Adrenal gland (tissue), 9 donors: ENCODE measurements at regions not wholly inside any gene's neighbourhood (a gene's known extent, or its start where the extent isn't known, plus 50 kb on each side); places are given as distances from the start of the nearest gene placed in this dataset.

Experiments
- DNase-seq, 7 donors: peaks; one replicate each; pipeline ENCODE4 v3.0.0-alpha.2; 2019 to 2020
- H3K27ac ChIP-seq, 5 donors: fragments of 200-600 bp; sonication (generic) in 4 of 5; 1 replicate in 3 of 5; 2 replicates in 2 of 5; pipeline versions ENCODE4 v1.5.1 to v1.8.0; 2016 to 2020; ENCODE audit warnings: mild to moderate bottlenecking in 1 of 5
- H3K27me3 ChIP-seq: fragments of 200-600 bp; 2 replicates; pipeline ENCODE4 v1.8.0; 2021
- H3K36me3 ChIP-seq, 2 donors: fragments of 200-600 bp; replicated peaks in 1 of 2; 1 replicate in 1 of 2; 2 replicates in 1 of 2; pipeline versions ENCODE4 v1.5.1 to v1.8.0; 2018 to 2022
- H3K4me1 ChIP-seq, 2 donors: fragments of 200-600 bp; replicated peaks in 1 of 2; 1 replicate in 1 of 2; 2 replicates in 1 of 2; pipeline versions ENCODE4 v1.5.1 to v1.8.0; 2018 to 2021
- H3K4me3 ChIP-seq, 4 donors: fragments of 200-600 bp; sonication (generic) in 3 of 4; one replicate each; pipeline ENCODE4 v1.5.1; 2016 to 2018
- H3K9me3 ChIP-seq, 3 donors: fragments of 200-600 bp; sonication (generic) in 1 of 3; replicated peaks in 1 of 3; 1 replicate in 2 of 3; 2 replicates in 1 of 3; pipeline versions ENCODE4 v1.5.1 to v1.8.0; 2016 to 2021
- POLR2A ChIP-seq, 2 donors: fragments of 450-650 bp; IDR thresholded peaks; one replicate each; pipeline ENCODE4 v1.6.1; 2017; ENCODE audit warnings: antibody characterized with exemption in 2 of 2, mild to moderate bottlenecking in 2 of 2, moderate library complexity in 1 of 2
- WGBS, 4 donors: extraction: QIAGEN DNeasy Blood & Tissue Kit in 2 of 4; methylation state at CpG; one replicate each; pipeline versions ENCODE4 v1.1.5 to v1.1.7; 2013 to 2017; 5-methylcytosine and 5-hydroxymethylcytosine counted together
- intact Hi-C, 2 donors: fragments of 100-400 bp; cut with DNase I; formaldehyde crosslinking; loops; one replicate each; pipeline versions ENCODE4 v1.14.1 to v1.15.0; 2022 to 2023
- TF ChIP-seq, protein P1 (sequence below), 6 experiments: fragments of 450-650 bp in 4 of 6; fragments of 200-600 bp in 2 of 6; sonication (generic) in 1 of 6; IDR thresholded peaks; 1 replicate in 5 of 6; 2 replicates in 1 of 6; pipeline versions ENCODE4 v1.5.1 to v1.8.0; 2016 to 2021; ENCODE audit warnings: antibody characterized with exemption in 6 of 6, mild to moderate bottlenecking in 2 of 6, moderate library complexity in 1 of 6
- donor health status: healthy with polysubstance abuse.
- donor health status: Bipolar disorder and iron deficiency.
- donor health status: DM: yes; HTN: yes; CAD: no.
- donor health status: DM: no; HTN: no; CAD: no.
- donor health status: DM: no; HTN: no; CAD: no.

DNA sequence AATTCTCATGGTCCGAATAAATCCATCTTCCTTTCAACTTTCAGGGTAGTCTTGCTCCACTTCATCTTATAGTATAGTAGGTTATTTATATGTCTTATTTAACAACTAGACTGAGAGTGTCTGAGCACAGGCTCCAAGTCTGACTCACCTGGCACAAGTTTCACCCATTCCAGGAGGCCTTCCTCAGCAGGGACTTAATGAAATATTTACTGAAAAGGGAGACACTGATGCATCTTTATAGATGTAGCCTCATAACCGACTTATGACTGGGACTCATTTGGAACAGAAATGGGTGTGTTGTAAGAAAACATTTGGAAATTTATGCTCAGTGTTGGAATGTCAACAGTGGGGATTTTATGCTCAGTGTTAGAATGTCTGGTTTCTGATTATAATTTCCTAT is 59.9 kb downstream of the CH25H start:
- Histone ChIP-seq H3K27me3 (no peaks in the 10 kb centered on the region), H3K9me3 (no peaks in the 10 kb centered on the region), H3K4me1 (no peaks in the 10 kb centered on the region), H3K27ac (no peak overlapping the region), H3K4me3 (no peak overlapping the region), H3K36me3 (no peaks in the 10 kb centered on the region)
- TF ChIP-seq POLR2A (IDR thresholded peaks at IDR 0.05), result no peak
- TF ChIP-seq, protein P1, sequence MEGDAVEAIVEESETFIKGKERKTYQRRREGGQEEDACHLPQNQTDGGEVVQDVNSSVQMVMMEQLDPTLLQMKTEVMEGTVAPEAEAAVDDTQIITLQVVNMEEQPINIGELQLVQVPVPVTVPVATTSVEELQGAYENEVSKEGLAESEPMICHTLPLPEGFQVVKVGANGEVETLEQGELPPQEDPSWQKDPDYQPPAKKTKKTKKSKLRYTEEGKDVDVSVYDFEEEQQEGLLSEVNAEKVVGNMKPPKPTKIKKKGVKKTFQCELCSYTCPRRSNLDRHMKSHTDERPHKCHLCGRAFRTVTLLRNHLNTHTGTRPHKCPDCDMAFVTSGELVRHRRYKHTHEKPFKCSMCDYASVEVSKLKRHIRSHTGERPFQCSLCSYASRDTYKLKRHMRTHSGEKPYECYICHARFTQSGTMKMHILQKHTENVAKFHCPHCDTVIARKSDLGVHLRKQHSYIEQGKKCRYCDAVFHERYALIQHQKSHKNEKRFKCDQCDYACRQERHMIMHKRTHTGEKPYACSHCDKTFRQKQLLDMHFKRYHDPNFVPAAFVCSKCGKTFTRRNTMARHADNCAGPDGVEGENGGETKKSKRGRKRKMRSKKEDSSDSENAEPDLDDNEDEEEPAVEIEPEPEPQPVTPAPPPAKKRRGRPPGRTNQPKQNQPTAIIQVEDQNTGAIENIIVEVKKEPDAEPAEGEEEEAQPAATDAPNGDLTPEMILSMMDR (IDR thresholded peaks at IDR 0.05), result no peak
- intact Hi-C loops, result no loop called here
- DNase-seq, result no peak
- 72 to 91% (median 80%) methylated on average over 2 of the region's 2 CpGs for WGBS, 4 donors

DNA sequence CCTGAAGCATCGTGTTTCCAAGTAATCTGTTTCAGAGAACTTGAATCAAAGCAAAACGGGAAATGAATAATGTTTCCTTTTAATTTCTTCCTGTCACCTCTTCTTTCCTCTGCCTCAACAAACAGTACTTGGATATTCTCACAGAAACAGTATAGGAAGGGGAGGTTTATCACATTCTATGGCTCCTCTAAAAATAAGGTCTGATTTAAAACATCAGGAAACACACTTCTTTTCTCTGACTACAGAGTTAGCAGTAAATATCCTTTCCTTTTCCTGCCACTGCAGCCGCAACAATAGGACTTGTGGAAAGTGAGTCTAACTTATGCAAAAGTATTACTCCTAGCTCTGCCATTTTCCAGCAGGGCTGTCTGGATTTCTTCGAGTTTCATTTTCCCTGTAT is 62.3 kb downstream of the CH25H start:
- Histone ChIP-seq H3K27ac (no peak overlapping the region), H3K4me3 (no peak overlapping the region), H3K4me1 (no peaks in the 10 kb centered on the region), H3K27me3 (no peaks in the 10 kb centered on the region), H3K36me3 (no peaks in the 10 kb centered on the region), H3K9me3 (no peaks in the 10 kb centered on the region)
- intact Hi-C loops, result no loop called here
- DNase-seq, result no peak
- WGBS, 4 donors, result 52 to 72% (median 67%) methylated on average over 4 of the region's 4 CpGs
- TF ChIP-seq POLR2A (IDR thresholded peaks at IDR 0.05), result no peak
- TF ChIP-seq, protein P1 (IDR thresholded peaks at IDR 0.05), result no peak

DNA sequence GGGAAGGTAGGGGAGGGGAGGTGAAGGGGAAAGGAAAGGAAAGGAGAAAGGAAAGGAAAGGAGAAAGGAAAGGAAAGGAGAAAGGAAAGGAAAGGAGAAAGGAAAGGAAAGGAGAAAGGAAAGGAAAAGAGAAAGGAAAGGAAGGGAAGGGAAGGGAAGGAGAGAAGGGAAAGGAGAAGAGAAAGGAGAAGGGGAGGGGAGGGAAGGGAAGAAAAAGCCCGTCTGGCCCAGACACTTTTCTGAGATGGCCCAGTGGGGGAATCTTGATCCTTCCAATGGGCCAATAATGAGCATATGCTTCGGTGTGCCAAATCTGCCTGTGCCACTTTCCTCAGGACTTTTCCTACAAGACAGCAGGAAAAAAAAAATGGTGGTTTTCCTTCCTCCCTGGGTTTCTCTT is 64.5 kb downstream of the CH25H start:
- intact Hi-C loops, result no loop called here
- Histone ChIP-seq H3K36me3 (no peaks in the 10 kb centered on the region), H3K27ac (no peak overlapping the region), H3K4me3 (no peak overlapping the region), H3K4me1 (no peaks in the 10 kb centered on the region), H3K9me3 (no peaks in the 10 kb centered on the region), H3K27me3 (no peaks in the 10 kb centered on the region)
- no peak for DNase-seq
- TF ChIP-seq POLR2A (IDR thresholded peaks at IDR 0.05), result no peak
- TF ChIP-seq, protein P1 (IDR thresholded peaks at IDR 0.05), result no peak
- WGBS, 4 donors, result 55 to 65% (median 62%) methylated on average over 2 of the region's 2 CpGs

DNA sequence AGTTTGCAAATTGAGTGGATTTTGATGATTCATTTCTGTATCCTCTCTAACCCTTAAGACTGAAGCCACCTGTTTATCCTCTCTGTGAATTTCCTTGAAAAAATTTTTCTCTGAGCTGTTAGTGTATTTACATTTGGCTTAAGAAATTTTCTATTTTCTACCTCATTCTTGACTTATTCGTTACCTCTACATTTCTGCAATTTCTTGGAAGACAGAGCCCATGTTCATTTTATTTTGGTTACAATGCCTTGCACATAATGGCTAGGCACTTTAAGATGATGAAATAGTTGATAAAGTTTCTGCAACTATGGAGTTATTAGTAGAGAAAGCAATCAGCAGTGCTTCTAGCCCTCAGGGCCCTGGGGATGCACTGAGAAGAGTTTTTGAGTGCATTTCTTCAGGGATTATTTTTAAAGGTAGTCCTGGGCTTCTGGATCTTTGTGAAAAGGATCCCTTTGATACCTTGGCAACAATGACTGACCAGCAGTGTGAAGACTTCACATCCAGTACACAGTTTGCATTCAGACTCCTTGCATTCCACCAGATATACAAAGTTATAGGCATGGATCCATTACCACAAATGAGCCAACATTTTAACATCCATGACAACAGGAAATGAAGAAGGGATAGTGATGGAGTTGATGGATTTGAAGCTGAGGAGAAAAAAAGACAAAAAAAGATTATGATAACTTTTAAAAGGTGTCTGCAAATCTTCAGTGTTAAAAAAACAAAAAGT is 68.2 kb downstream of the CH25H start:
- H3K9me3 ChIP-seq, result no peaks in the 10 kb centered on the region
- intact Hi-C loops, result no loop called here
- H3K27ac ChIP-seq, result no peak overlapping the region
- no peak for TF ChIP-seq POLR2A (IDR thresholded peaks at IDR 0.05)
- TF ChIP-seq, protein P1 (IDR thresholded peaks at IDR 0.05), result no peak
- no peak overlapping the region for H3K4me3 ChIP-seq
- 78 to 83% (median 79%) methylated on average over 1 of the region's 1 CpG for WGBS, 4 donors
- DNase-seq, result no peak
- H3K27me3 ChIP-seq, result no peaks in the 10 kb centered on the region
- H3K4me1 ChIP-seq, result no peaks in the 10 kb centered on the region
- H3K36me3 ChIP-seq, result no peaks in the 10 kb centered on the region
